ENCODE measurements at regions not wholly inside any gene's neighbourhood (a gene's known extent, or its start where the extent isn't known, plus 50 kb on each side); places are given as distances from the start of the nearest gene placed in this dataset.

DNA sequence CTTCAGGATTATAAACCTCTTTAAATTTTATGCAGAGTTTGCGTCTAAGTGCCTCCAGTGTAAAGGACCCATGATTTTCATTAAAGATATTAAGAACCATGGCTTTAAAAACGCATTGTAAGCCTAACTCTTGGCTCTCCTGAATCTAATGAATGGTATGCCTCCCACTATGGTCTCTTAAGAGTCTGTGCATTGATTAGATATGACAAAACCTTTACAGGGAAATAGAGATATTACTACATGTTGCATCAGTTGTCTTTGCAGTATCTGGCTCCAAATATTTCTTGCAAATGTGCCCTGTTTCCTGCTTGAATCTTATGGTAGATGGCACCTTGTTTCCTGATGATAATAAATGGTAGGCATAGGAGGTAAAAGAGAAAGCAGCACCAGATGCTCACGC lies 189.3 kb upstream of the FSHR start:
- H3K79me1 ChIP-seq (ENCODE audit: low read length) = no peaks in the 10 kb centered on the region
- no peak overlapping the region for H2BK5ac ChIP-seq (ENCODE audit: low read depth, low read length, poor library complexity)
- H2BK120ac ChIP-seq (ENCODE audit: insufficient read depth, low read length, poor library complexity) = no peak overlapping the region
- H4K8ac ChIP-seq (ENCODE audit: low read depth, low read length) = no peak overlapping the region
- H2AK5ac ChIP-seq (ENCODE audit: low read length) = no peak overlapping the region
- H3K9ac ChIP-seq (ENCODE audit: low read length) = no peak overlapping the region
- H3K4me3 ChIP-seq (ENCODE audit: low read depth, low read length) = no peak overlapping the region
- H3K4me1 ChIP-seq (ENCODE audit: control insufficient read depth in 1 of 2, insufficient read depth in 2 of 2, low read length in 2 of 2) = peaks cover 0 to 2% of the 10 kb centered on the region in 2 experiments
- H3K18ac ChIP-seq (ENCODE audit: low read length) = no peak overlapping the region
- no peaks in the 10 kb centered on the region for H3K79me2 ChIP-seq (ENCODE audit: control insufficient read depth, insufficient read depth, low read length, poor library complexity)
- no peaks in the 10 kb centered on the region for H3K9me3 ChIP-seq (ENCODE audit: insufficient read depth, low read depth, low read length)
- no peak overlapping the region for H3K23ac ChIP-seq (ENCODE audit: low read length)
- no peak for DNase-seq
- H4K12ac ChIP-seq (ENCODE audit: low read depth, low read length) = no peak overlapping the region
- H3K27ac ChIP-seq (ENCODE audit: low read depth, low read length) = no peak overlapping the region
- no peaks in the 10 kb centered on the region for H3K36me3 ChIP-seq (ENCODE audit: control insufficient read depth in 1 of 2, insufficient read depth in 2 of 2, low read length in 2 of 2)
- H3K4ac ChIP-seq (ENCODE audit: low read depth, low read length) = no peak overlapping the region
- no CpG with 5 or more reads among the region's 3 CpGs for WGBS (ENCODE audit: extremely low coverage, insufficient coverage, insufficient read length)
- no peaks in the 10 kb centered on the region for H3K27me3 ChIP-seq (ENCODE audit: insufficient read depth, low read length)
- H3K4me2 ChIP-seq (ENCODE audit: low read length) = no peak overlapping the region
- no peak overlapping the region for H4K91ac ChIP-seq (ENCODE audit: low read depth, low read length)
- no peak overlapping the region for H2AFZ ChIP-seq (ENCODE audit: insufficient read depth, low read length, poor library complexity)
- no peak overlapping the region for H2BK12ac ChIP-seq (ENCODE audit: low read length)
- H3K14ac ChIP-seq (ENCODE audit: low read length) = no peak overlapping the region

DNA sequence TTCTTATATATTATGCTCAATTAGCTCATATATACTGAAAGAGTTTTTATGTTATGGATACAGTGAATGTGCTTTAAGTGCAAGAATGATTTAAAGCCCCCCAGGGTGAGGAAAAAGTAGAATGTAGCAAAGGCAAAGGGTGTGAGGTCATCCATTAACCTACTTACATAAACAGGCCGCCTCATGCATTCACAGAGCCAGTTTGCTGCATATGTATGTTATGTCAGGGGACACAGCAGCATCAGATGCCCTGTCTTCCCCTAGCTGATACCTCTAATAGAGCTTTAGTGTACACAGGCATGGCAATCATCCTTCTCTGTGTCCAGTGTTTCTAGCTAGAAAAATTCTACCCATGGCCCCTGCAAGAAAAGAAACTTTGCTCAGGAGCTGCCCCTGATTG lies 187.8 kb upstream of the FSHR start:
- no CpG with 5 or more reads among the region's 1 CpG for WGBS (ENCODE audit: extremely low coverage, insufficient coverage, insufficient read length)
- Histone ChIP-seq H3K27ac (ENCODE audit: low read depth, low read length) (no peak overlapping the region), H3K79me1 (ENCODE audit: low read length) (no peaks in the 10 kb centered on the region), H3K9ac (ENCODE audit: low read length) (no peak overlapping the region), H3K79me2 (ENCODE audit: control insufficient read depth, insufficient read depth, low read length, poor library complexity) (no peaks in the 10 kb centered on the region), H4K91ac (ENCODE audit: low read depth, low read length) (no peak overlapping the region), H2AFZ (ENCODE audit: insufficient read depth, low read length, poor library complexity) (no peak overlapping the region), H2BK12ac (ENCODE audit: low read length) (no peak overlapping the region), H2BK120ac (ENCODE audit: insufficient read depth, low read length, poor library complexity) (no peak overlapping the region), H3K23ac (ENCODE audit: low read length) (peak overlapping the region; percentile 88), H3K9me3 (ENCODE audit: insufficient read depth, low read depth, low read length) (no peaks in the 10 kb centered on the region), H3K4me2 (ENCODE audit: low read length) (no peak overlapping the region), H3K18ac (ENCODE audit: low read length) (no peak overlapping the region), H3K4ac (ENCODE audit: low read depth, low read length) (no peak overlapping the region), H3K14ac (ENCODE audit: low read length) (no peak overlapping the region), H4K12ac (ENCODE audit: low read depth, low read length) (no peak overlapping the region), H3K36me3 (ENCODE audit: control insufficient read depth in 1 of 2, insufficient read depth in 2 of 2, low read length in 2 of 2) (no peaks in the 10 kb centered on the region), H3K27me3 (ENCODE audit: insufficient read depth, low read length) (no peaks in the 10 kb centered on the region), H3K4me1 (ENCODE audit: control insufficient read depth in 1 of 2, insufficient read depth in 2 of 2, low read length in 2 of 2) (peaks cover 0 to 2% of the 10 kb centered on the region in 2 experiments), H2AK5ac (ENCODE audit: low read length) (no peak overlapping the region), H4K8ac (ENCODE audit: low read depth, low read length) (no peak overlapping the region), H3K4me3 (ENCODE audit: low read depth, low read length) (no peak overlapping the region), H2BK5ac (ENCODE audit: low read depth, low read length, poor library complexity) (no peak overlapping the region)
- DNase-seq = no peak

DNA sequence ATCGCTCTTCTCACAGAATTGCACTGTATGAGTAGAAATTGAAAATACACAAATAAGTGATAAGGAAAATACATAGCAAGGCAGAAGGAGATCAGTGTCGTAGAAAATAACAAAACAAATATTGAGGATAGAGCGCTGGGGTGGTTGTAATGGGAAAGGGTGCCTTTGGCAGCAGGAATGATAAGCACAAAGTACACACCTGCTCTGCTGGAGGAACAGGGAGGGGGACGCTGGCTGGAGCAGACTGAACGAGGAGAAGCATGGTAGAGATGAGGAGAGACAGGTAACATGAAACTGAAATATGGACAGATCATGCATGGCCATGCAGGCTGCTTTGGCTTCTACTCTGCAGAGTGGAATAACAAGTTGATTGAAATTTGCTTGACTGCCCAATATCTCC lies 181.2 kb upstream of the FSHR start:
- Histone ChIP-seq H2BK120ac (ENCODE audit: insufficient read depth, low read length, poor library complexity) (no peak overlapping the region), H2BK5ac (ENCODE audit: low read depth, low read length, poor library complexity) (no peak overlapping the region), H3K36me3 (ENCODE audit: control insufficient read depth in 1 of 2, insufficient read depth in 2 of 2, low read length in 2 of 2) (no peaks in the 10 kb centered on the region), H3K79me1 (ENCODE audit: low read length) (no peaks in the 10 kb centered on the region), H3K4me1 (ENCODE audit: control insufficient read depth in 1 of 2, insufficient read depth in 2 of 2, low read length in 2 of 2) (peaks cover 0 to 2% of the 10 kb centered on the region in 2 experiments), H3K9ac (ENCODE audit: low read length) (no peak overlapping the region), H2AK5ac (ENCODE audit: low read length) (no peak overlapping the region), H4K8ac (ENCODE audit: low read depth, low read length) (no peak overlapping the region), H2AFZ (ENCODE audit: insufficient read depth, low read length, poor library complexity) (no peak overlapping the region), H3K4ac (ENCODE audit: low read depth, low read length) (no peak overlapping the region), H4K12ac (ENCODE audit: low read depth, low read length) (no peak overlapping the region), H3K18ac (ENCODE audit: low read length) (no peak overlapping the region), H4K91ac (ENCODE audit: low read depth, low read length) (no peak overlapping the region), H3K4me2 (ENCODE audit: low read length) (no peak overlapping the region), H3K14ac (ENCODE audit: low read length) (no peak overlapping the region), H3K27ac (ENCODE audit: low read depth, low read length) (no peak overlapping the region), H2BK12ac (ENCODE audit: low read length) (no peak overlapping the region), H3K27me3 (ENCODE audit: insufficient read depth, low read length) (no peaks in the 10 kb centered on the region), H3K23ac (ENCODE audit: low read length) (no peak overlapping the region), H3K79me2 (ENCODE audit: control insufficient read depth, insufficient read depth, low read length, poor library complexity) (no peaks in the 10 kb centered on the region), H3K9me3 (ENCODE audit: insufficient read depth, low read depth, low read length) (no peaks in the 10 kb centered on the region), H3K4me3 (ENCODE audit: low read depth, low read length) (no peak overlapping the region)
- WGBS (ENCODE audit: extremely low coverage, insufficient coverage, insufficient read length) = no CpG with 5 or more reads among the region's 5 CpGs
- no peak for DNase-seq

DNA sequence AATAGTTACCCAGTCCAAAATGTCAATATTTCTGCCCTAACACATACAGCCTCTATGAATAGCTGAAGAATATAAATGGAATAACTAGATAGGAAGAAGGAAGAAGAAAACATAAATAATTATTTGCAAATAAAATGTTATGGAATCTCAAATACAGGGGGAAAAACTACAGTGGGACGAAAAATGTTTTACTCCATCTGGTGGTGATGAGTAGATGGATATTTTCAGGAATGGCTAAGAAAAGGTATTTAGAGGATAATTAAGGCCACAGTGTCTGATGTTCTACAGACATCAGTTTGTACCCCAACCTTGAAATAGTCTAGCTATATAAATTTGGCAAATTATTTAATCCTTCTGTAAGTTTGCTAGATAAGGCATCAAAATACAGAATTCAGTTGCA lies 178.1 kb upstream of the FSHR start:
- Histone ChIP-seq H3K9me3 (ENCODE audit: insufficient read depth, low read depth, low read length) (no peaks in the 10 kb centered on the region), H3K4me2 (ENCODE audit: low read length) (no peak overlapping the region), H3K36me3 (ENCODE audit: control insufficient read depth in 1 of 2, insufficient read depth in 2 of 2, low read length in 2 of 2) (no peaks in the 10 kb centered on the region), H3K9ac (ENCODE audit: low read length) (no peak overlapping the region), H3K27me3 (ENCODE audit: insufficient read depth, low read length) (no peaks in the 10 kb centered on the region), H3K23ac (ENCODE audit: low read length) (no peak overlapping the region), H3K79me2 (ENCODE audit: control insufficient read depth, insufficient read depth, low read length, poor library complexity) (no peaks in the 10 kb centered on the region), H4K12ac (ENCODE audit: low read depth, low read length) (no peak overlapping the region), H3K27ac (ENCODE audit: low read depth, low read length) (no peak overlapping the region), H4K8ac (ENCODE audit: low read depth, low read length) (no peak overlapping the region), H4K91ac (ENCODE audit: low read depth, low read length) (no peak overlapping the region), H2BK5ac (ENCODE audit: low read depth, low read length, poor library complexity) (no peak overlapping the region), H3K14ac (ENCODE audit: low read length) (no peak overlapping the region), H2AFZ (ENCODE audit: insufficient read depth, low read length, poor library complexity) (no peak overlapping the region), H2BK120ac (ENCODE audit: insufficient read depth, low read length, poor library complexity) (no peak overlapping the region), H2BK12ac (ENCODE audit: low read length) (no peak overlapping the region), H3K4ac (ENCODE audit: low read depth, low read length) (no peak overlapping the region), H3K4me3 (ENCODE audit: low read depth, low read length) (no peak overlapping the region), H3K79me1 (ENCODE audit: low read length) (no peaks in the 10 kb centered on the region), H2AK5ac (ENCODE audit: low read length) (no peak overlapping the region), H3K18ac (ENCODE audit: low read length) (no peak overlapping the region), H3K4me1 (ENCODE audit: control insufficient read depth in 1 of 2, insufficient read depth in 2 of 2, low read length in 2 of 2) (peaks cover 0 to 3% of the 10 kb centered on the region in 2 experiments)
- no peak for DNase-seq
- WGBS (ENCODE audit: extremely low coverage, insufficient coverage, insufficient read length) = no CpG with 5 or more reads among the region's 1 CpG

Data from trophoblast cell (in vitro differentiated cells and primary cell).